Keratinocyte (primary cell): ENCODE measurements at regions not wholly inside any gene's neighbourhood (a gene's known extent, or its start where the extent isn't known, plus 50 kb on each side); places are given as distances from the start of the nearest gene placed in this dataset.

Experiments
- DNase-seq: peaks from one replicate; pipeline ENCODE4 v3.0.0-alpha.2; 2011; ENCODE audit warnings: low read depth, missing footprints, low spot score
- FAIRE-seq: peaks from 2 replicates; lab custom pipeline; 2011; peaks lifted over from hg19 to GRCh38; lab: Jason Lieb, UNC
- H2AFZ ChIP-seq: 2 replicates; pipeline ENCODE4 v1.6.0; 2012; ENCODE audit warnings: low read length, control low read depth, inconsistent platforms; ENCODE audit not compliant: control insufficient read depth
- H3K27ac ChIP-seq: 2 replicates; pipeline ENCODE4 v1.5.1; 2011; ENCODE audit warnings: low read length; ENCODE audit not compliant: control insufficient read depth, insufficient read depth
- H3K27me3 ChIP-seq: 3 replicates; pipeline ENCODE4 v1.6.0; 2011; ENCODE audit warnings: low read length; ENCODE audit not compliant: control insufficient read depth, insufficient read depth; ENCODE audit errors: extremely low read depth
- H3K36me3 ChIP-seq, 2 experiments: 2 replicates in 1 of 2; 3 replicates in 1 of 2; pipeline ENCODE4 v1.5.1; 2011; ENCODE audit warnings: low read length in 2 of 2, mild to moderate bottlenecking in 1 of 2; ENCODE audit not compliant: control insufficient read depth in 2 of 2, insufficient read depth in 2 of 2; ENCODE audit errors: extremely low read depth in 1 of 2
- H3K4me1 ChIP-seq: 3 replicates; pipeline ENCODE4 v1.5.1; 2011; ENCODE audit warnings: low read length; ENCODE audit not compliant: control insufficient read depth, insufficient read depth; ENCODE audit errors: extremely low read depth
- H3K4me2 ChIP-seq: 3 replicates; pipeline ENCODE4 v1.6.0; 2011; ENCODE audit warnings: low read depth, low read length; ENCODE audit not compliant: control insufficient read depth, insufficient read depth; ENCODE audit errors: extremely low read depth
- H3K4me3 ChIP-seq, 3 experiments: fragments of 200-600 bp in 1 of 3; sonication (generic) in 1 of 3; 2 replicates in 2 of 3; 3 replicates in 1 of 3; pipeline ENCODE4 v1.5.1; 2011 to 2016; ENCODE audit warnings: low read length in 3 of 3, mild to moderate bottlenecking in 3 of 3, control low read depth in 2 of 3, inconsistent platforms in 1 of 3, low read depth in 1 of 3, mixed read lengths in 1 of 3, mixed run types in 1 of 3, moderate library complexity in 1 of 3; ENCODE audit not compliant: control insufficient read depth in 2 of 3, insufficient read depth in 2 of 3; ENCODE audit errors: extremely low read depth in 1 of 3
- H3K79me2 ChIP-seq: 2 replicates; pipeline ENCODE4 v1.6.0; 2012; ENCODE audit warnings: low read length; ENCODE audit not compliant: control insufficient read depth, insufficient read depth
- H3K9ac ChIP-seq: 3 replicates; pipeline ENCODE4 v1.6.0; 2011; ENCODE audit warnings: low read length; ENCODE audit not compliant: control insufficient read depth, insufficient read depth; ENCODE audit errors: extremely low read depth
- H3K9me1 ChIP-seq: 3 replicates; pipeline ENCODE4 v1.6.0; 2011; ENCODE audit warnings: low read length; ENCODE audit not compliant: control insufficient read depth, insufficient read depth; ENCODE audit errors: extremely low read depth
- H3K9me3 ChIP-seq: 2 replicates; pipeline ENCODE4 v1.5.1; 2012; ENCODE audit warnings: low read depth, low read length; ENCODE audit not compliant: control insufficient read depth
- H4K20me1 ChIP-seq: 3 replicates; pipeline ENCODE4 v1.6.0; 2011; ENCODE audit warnings: low read length; ENCODE audit not compliant: control insufficient read depth, insufficient read depth; ENCODE audit errors: extremely low read depth
- CTCF ChIP-seq, 3 experiments: IDR thresholded peaks in 1 of 3; conservative IDR thresholded peaks in 1 of 3; optimal IDR thresholded peaks in 1 of 3; 2 replicates in 2 of 3; 3 replicates in 1 of 3; pipeline versions ENCODE3 to v1.5.1; 2011; ENCODE audit warnings: low read length in 3 of 3, mild to moderate bottlenecking in 3 of 3, moderate library complexity in 2 of 3, control low read depth in 1 of 3, inconsistent platforms in 1 of 3; ENCODE audit not compliant: insufficient read depth in 2 of 3; ENCODE audit errors: extremely low read depth in 1 of 3
- EZH2 ChIP-seq: IDR thresholded peaks from one replicate; pipeline ENCODE4 v1.6.1; 2012; ENCODE audit warnings: inconsistent platforms, mild to moderate bottlenecking, low read length, moderate library complexity
- dilution Hi-C: fragments of 300-500 bp; cut with MboI; formaldehyde crosslinking; loops from one replicate; pipeline ENCODE4 v1.7.0; 2020; ENCODE audit warnings: low sequenced_read_pairs; ENCODE audit not compliant: extremely low pct_ligation_motif_present

DNA sequence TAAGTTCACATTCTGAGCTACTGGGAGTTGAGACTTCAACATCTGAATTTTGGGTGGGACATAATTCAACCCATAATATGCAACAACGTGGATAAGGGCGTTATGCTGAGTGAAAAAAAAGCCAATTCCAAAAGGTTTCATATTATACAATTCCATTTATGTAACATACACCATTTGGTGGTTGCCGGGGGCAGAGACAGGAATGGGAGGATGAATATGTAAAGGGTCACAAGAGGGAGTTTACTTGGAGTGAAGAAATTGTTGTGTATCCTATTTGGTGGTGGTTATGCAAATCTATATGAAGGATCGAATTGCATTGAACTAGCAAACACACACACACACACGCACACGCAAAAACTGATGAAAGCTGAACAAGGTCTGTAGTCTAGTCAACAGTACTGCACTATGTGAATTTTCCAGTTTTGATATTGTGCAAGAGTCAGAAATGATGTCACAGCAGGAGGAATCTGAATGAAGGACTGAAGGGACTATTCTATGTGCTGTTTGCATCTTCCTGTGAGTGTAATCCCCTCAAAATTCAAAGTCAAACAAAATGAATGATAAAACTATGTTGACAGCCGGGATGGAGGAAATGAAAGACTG is 249.2 kb upstream of the HABP2 start:
- Histone ChIP-seq H3K4me2 (no peak overlapping the region), H3K27ac (no peak overlapping the region), H3K79me2 (no peaks in the 10 kb centered on the region), H3K36me3 (no peaks in the 10 kb centered on the region), H3K4me1 (no peaks in the 10 kb centered on the region), H3K9me1 (no peaks in the 10 kb centered on the region), H4K20me1 (no peaks in the 10 kb centered on the region), H3K27me3 (no peaks in the 10 kb centered on the region), H3K9ac (no peak overlapping the region), H3K4me3 (no peak overlapping the region), H2AFZ (no peak overlapping the region), H3K9me3 (no peaks in the 10 kb centered on the region)
- dilution Hi-C loops: no loop called here
- FAIRE-seq: no peak
- DNase-seq: no peak
- TF ChIP-seq CTCF (optimal IDR thresholded peaks at IDR 0.05 in 1 of 3, IDR thresholded peaks at IDR 0.05 in 1 of 3, conservative IDR thresholded peaks at IDR 0.05 in 1 of 3; ENCODE audit: extremely low read depth in 1 of 3, insufficient read depth in 2 of 3, low read length in 3 of 3) (no peak), EZH2 (no peak)

- no peak overlapping the region for H3K27ac ChIP-seq
- H3K9me3 ChIP-seq: no peaks in the 10 kb centered on the region
- no peak overlapping the region for H2AFZ ChIP-seq
- no peaks in the 10 kb centered on the region for H3K79me2 ChIP-seq
- dilution Hi-C loops: no loop called here
- H3K27me3 ChIP-seq: no peaks in the 10 kb centered on the region
- H3K9ac ChIP-seq: no peak overlapping the region
- no peaks in the 10 kb centered on the region for H3K4me1 ChIP-seq
- H3K4me3 ChIP-seq: no peak overlapping the region
- no peaks in the 10 kb centered on the region for H3K36me3 ChIP-seq
- H3K9me1 ChIP-seq: no peaks in the 10 kb centered on the region
- H3K4me2 ChIP-seq: no peak overlapping the region
- DNase-seq: no peak
- no peaks in the 10 kb centered on the region for H4K20me1 ChIP-seq
- no peak for TF ChIP-seq EZH2
- TF ChIP-seq CTCF (optimal IDR thresholded peaks at IDR 0.05 in 1 of 3, IDR thresholded peaks at IDR 0.05 in 1 of 3, conservative IDR thresholded peaks at IDR 0.05 in 1 of 3; ENCODE audit: extremely low read depth in 1 of 3, insufficient read depth in 2 of 3, low read length in 3 of 3): no peak
- FAIRE-seq: no peak
Measured at GRCh38 chr10:113304726-113305125, 248.1 kb upstream of the HABP2 start.
